ENCODE measurements at regions not wholly inside any gene's neighbourhood (a gene's known extent, or its start where the extent isn't known, plus 50 kb on each side); places are given as distances from the start of the nearest gene placed in this dataset.

GRCh38 chrX:43317378-43317777 lies 338.7 kb upstream of the MAOA start:
- no peaks in the 10 kb centered on the region for H3K36me3 ChIP-seq (ENCODE audit: control insufficient read depth in 2 of 2, insufficient read depth in 1 of 2, low read length in 2 of 2)
- TF ChIP-seq ZNF621 (tag by site-specific recombination; IDR thresholded peaks at IDR 0.05) (no peak), ZNF580 (tag by site-specific recombination; IDR thresholded peaks at IDR 0.05) (no peak), ZSCAN5A (tag by site-specific recombination; IDR thresholded peaks at IDR 0.05) (no peak), PRDM2 (tag by site-specific recombination; IDR thresholded peaks at IDR 0.05; ENCODE audit: borderline replicate concordance) (no peak), PBX3 (CRISPR knock-in tag; IDR thresholded peaks at IDR 0.05) (no peak), ZNF26 (tag by site-specific recombination; IDR thresholded peaks at IDR 0.05) (no peak), ZNF324 (tag by site-specific recombination; IDR thresholded peaks at IDR 0.05) (no peak), PRDM6 (tag by site-specific recombination; IDR thresholded peaks at IDR 0.05) (no peak), ZNF214 (tag by site-specific recombination; IDR thresholded peaks at IDR 0.05; ENCODE audit: borderline replicate concordance) (no peak), ZNF274 (IDR thresholded peaks at IDR 0.05; ENCODE audit: low read length) (no peak), ZNF274 (tag by site-specific recombination; IDR thresholded peaks at IDR 0.05; ENCODE audit: borderline replicate concordance) (no peak), ZNF311 (tag by site-specific recombination; IDR thresholded peaks at IDR 0.05; ENCODE audit: borderline replicate concordance) (no peak), ZNF555 (tag by site-specific recombination; conservative IDR thresholded peaks at IDR 0.05) (no peak), ZNF10 (tag by site-specific recombination; IDR thresholded peaks at IDR 0.05) (no peak), ZNF16 (tag by site-specific recombination; IDR thresholded peaks at IDR 0.05; ENCODE audit: low read depth) (no peak), ZNF23 (tag by site-specific recombination; IDR thresholded peaks at IDR 0.05; ENCODE audit: borderline replicate concordance) (no peak), OSR2 (tag by site-specific recombination; IDR thresholded peaks at IDR 0.05) (no peak), SP3 (tag by site-specific recombination; IDR thresholded peaks at IDR 0.05) (no peak), ZNF37A (tag by site-specific recombination; IDR thresholded peaks at IDR 0.05) (no peak), ZNF391 (tag by site-specific recombination; IDR thresholded peaks at IDR 0.05; ENCODE audit: borderline replicate concordance, low read depth) (no peak), CTCF (tag by site-specific recombination; IDR thresholded peaks at IDR 0.05) (no peak)
- no peaks in the 10 kb centered on the region for H3K4me1 ChIP-seq (ENCODE audit: control insufficient read depth, insufficient read depth, low read length)
- POLR2A ChIA-PET: no interaction called here
- no peak overlapping the region for H3K4me3 ChIP-seq (ENCODE audit: low read depth, low read length)
- H3K9me3 ChIP-seq (ENCODE audit: control insufficient read depth, insufficient read depth, low read depth, low read length): no peaks in the 10 kb centered on the region
- no peak overlapping the region for H3K27ac ChIP-seq (ENCODE audit: extremely low read depth, low read depth, low read length)
- CTCF ChIA-PET: no interaction called here
